ELR (cell line): ENCODE measurements at regions not wholly inside any gene's neighbourhood (a gene's known extent, or its start where the extent isn't known, plus 50 kb on each side); places are given as distances from the start of the nearest gene placed in this dataset.

ENCODE experiments used
- DNase-seq: peaks from one replicate; pipeline ENCODE4 v3.0.0-alpha.2; 2015; ENCODE audit warnings: low read depth

DNA sequence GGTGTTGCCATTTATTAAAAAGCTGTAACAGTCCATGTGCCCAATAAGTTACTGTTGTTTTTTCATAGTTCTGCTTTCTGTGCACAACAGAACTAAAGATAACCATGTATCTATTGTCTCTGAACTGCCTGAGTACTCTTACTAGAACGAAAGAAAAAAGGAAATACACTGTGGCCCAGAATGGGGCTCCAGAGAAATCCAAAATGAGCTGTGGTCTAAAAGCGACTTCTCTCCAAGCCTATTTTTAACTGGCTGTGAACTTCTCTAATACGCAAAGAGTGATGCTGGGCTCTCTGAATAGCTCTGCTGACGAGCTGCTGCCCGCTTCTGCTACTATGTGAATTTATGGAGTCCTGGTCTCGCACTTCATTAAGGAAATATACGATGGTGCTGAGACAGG, 56.2 kb upstream of the LPP start:
- DNase-seq = no peak

GRCh38 chr3:188099907-188100306, 54.0 kb upstream of the LPP start:
- DNase-seq = no peak

GRCh38 chr3:188102861-188103547, 51.0 kb upstream of the LPP start:
- no peak for DNase-seq

DNA sequence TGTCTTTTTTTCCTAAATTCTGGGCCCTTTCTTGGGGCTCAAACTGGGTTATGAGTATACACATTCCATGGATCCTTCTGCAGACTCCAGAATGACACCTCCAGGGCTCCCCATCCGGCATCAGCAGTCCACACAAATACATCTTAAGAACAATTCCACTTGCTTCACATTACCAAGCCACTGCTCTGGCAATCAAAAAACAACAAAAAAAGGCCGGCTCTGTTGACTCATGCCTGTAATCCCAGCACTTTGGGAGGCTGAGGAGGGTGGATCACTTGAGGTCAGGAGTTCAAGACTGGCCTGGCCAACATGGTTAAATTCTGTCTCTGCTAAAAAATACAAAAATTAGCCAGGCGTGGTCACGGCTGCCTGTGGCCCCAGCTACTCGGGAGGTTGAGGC, 49.9 kb upstream of the LPP start:
- no peak for DNase-seq
